ENCODE measurements at regions not wholly inside any gene's neighbourhood (a gene's known extent, or its start where the extent isn't known, plus 50 kb on each side); places are given as distances from the start of the nearest gene placed in this dataset.

- no peak for DNase-seq (ENCODE audit: low spot score)
Measured at GRCh38 chr9:18075253-18075952, 398.6 kb upstream of the ADAMTSL1 start.

DNA sequence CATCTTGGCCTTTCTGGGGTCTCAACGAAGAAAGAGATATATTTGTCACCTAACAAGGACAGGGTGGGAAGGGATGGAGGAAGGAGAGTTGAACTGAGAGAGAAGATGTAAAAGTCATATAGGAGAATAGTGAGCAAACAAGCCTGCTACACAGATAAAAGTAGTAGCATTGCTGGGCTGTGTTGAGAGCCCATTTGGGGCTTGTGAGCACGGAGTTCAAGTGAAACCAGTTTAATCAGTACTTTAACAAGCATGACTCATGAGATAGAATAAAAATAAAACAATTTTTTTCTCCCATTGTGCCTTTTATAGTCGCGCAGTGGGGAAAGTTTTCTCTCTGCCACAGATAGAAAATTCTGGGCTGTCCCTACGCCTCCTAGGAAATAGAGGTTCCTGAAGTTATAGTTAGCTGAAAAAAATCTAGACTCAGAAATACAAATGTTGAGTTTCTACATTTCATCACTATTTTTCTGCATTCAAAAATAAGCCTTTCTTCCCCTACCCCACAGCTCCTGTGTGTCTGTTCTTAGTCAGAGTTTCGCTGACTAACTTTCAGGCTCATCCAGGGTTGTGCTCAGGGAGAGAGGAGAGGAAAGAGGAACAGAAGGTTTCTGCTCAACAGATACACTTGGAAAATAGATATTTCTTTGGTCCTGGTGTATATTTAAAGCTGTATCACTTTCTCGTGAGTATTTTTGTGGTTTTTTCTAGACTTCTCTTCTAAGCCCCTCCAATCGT is 395.8 kb upstream of the ADAMTSL1 start:
- DNase-seq (ENCODE audit: low spot score): no peak

- no peak for DNase-seq (ENCODE audit: low spot score)
Measured at GRCh38 chr9:18092138-18092537, 381.8 kb upstream of the ADAMTSL1 start.

DNA sequence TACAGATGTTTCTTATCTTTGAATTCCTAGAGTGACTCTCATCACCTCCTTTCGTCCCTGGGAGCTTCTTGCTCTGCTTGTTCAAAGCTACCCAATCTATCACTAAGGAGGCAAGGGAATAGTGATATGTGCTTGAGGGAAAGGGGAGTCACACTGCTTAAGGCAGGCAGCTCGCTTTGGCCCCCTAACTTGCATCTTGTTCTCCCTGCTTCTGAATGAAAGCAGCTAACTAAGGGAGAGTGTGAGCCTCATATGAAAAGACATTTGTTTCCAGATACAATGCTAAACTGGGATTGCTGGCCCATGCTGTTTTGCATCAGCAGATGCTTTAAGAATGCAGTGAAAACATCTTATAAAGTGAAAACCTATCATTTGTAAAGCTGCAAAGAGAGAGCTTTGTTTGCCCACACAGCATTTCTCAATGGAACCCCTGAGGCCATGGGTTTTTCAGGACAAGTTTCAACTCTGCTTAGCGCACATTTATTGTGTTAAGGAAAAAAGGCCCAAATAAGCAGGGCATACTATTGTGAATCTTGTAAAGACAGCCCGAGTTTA is 367.9 kb upstream of the ADAMTSL1 start:
- no peak for DNase-seq (ENCODE audit: low spot score)

GRCh38 chr9:18109675-18110074 is 364.3 kb upstream of the ADAMTSL1 start:
- DNase-seq (ENCODE audit: low spot score): no peak

DNA sequence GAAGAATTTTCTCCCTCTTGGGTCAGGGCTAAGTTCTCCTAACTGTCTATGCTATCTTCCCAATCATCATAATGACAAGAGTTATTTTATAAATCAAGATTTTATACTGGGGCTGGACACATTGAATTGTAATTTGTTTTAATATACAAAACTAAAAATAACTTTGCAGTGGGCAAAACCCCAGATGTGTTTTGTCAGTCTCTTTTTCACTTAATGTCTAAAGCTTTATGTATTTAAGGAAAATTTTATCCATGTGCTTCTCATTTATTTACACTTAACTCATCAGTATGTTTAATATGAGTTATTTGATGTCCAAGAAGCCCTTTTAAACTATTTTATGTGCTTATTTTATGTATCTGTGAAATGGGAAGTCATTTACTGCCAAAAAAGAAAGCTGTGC is 362.8 kb upstream of the ADAMTSL1 start:
- no peak for DNase-seq (ENCODE audit: low spot score)

DNA sequence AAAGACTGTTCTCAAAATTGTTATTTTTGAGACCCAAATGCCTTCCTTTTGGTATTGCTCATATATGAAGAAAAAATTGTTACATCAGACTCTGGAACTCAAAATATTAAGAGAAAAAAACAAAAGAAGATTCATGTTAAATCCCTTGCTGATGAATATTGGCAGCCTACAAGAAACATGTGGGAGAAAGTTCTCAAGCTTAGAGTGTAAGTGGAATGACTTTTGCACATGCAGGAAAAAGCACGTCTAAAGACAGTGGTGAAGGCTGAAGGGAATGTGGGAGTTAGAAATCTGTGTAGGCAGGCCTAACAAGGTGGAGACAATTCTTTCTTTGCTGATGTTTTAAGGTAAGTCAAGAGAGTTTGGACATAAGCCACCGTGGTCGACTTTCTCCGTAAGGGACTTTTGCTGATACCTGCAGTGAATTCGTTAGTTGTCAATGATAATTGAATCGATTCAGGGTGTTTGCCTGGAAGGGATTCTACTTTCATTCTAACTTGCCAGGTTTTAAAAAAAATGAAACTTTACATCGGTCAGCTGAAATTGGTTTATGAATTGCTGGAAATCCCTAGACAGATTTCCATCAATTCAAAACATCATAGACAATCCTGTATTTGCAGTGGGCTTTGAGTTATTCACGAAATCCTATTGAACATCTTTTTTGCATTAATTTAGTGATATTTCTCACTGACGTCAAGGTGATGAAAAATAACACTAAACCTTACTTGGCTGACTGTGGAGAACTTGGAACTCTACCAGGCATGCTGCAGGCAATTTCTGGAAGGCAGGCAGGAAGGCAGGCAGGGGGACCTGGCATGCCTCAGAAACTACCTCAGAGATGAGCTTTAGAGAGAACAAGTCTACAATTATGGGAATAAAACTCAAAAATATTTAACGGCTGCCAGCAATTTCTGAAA is 359.1 kb upstream of the ADAMTSL1 start:
- no peak for DNase-seq (ENCODE audit: low spot score)

GRCh38 chr9:18118268-18118667 is 355.7 kb upstream of the ADAMTSL1 start:
- no peak for DNase-seq (ENCODE audit: low spot score)

GRCh38 chr9:18122171-18122570 is 351.8 kb upstream of the ADAMTSL1 start:
- no peak for DNase-seq (ENCODE audit: low spot score)

GRCh38 chr9:18124760-18125159 is 349.2 kb upstream of the ADAMTSL1 start:
- no peak for DNase-seq (ENCODE audit: low spot score)

- DNase-seq (ENCODE audit: low spot score): no peak
Measured at GRCh38 chr9:18126831-18127498, 347.0 kb upstream of the ADAMTSL1 start.

DNA sequence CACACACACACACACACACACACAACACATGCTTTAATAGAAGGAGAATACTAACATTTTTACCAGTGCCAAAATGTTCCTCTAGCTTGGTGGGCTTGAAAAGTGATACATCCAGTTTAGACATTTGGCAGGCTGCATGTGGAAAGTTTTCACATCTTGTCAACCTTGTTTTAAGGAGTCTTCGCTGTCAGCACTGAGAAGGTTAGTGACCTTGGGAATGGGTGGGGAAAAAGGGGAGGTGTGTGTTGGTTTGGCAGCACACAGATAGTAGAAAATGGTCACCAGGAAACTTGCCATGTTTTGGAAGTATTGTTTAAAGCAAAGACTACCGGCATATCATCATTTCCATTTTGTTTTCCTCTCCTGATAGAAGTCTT is 346.5 kb upstream of the ADAMTSL1 start:
- DNase-seq (ENCODE audit: low spot score): no peak

- no peak for DNase-seq (ENCODE audit: low spot score)
Measured at GRCh38 chr9:18129809-18130334, 344.1 kb upstream of the ADAMTSL1 start.

DNA sequence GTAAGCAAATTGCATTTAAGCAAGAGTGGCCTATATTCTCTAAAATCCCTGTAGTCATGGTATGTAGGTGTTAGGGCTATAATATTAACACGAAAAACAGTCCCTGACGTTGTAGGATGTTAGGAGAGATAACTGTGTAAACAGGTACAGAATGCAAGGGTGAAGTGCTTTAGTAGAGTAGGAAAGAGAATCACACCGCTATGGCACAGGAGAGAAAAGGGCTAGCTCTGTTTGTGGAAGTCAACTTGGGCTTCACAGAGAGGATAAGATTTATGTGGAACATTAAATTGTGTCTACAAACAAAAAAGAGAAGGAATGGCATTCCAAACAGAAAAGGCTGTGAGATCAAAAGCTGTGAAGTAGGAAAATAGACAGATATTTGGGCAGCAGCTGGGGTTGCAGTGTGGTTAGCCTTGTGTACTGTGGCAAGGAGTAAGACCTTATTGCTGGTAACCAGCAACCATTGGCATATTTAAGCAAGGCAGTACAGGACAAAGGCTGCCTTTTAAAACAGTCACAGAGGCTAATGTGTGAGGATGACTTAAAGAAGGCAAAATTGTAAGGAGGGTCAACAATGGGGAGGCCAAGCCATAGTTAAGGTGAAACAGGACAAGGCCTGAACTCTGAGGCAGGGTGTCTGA is 337.5 kb upstream of the ADAMTSL1 start:
- no peak for DNase-seq (ENCODE audit: low spot score)

- DNase-seq (ENCODE audit: low spot score): no peak
Measured at GRCh38 chr9:18137815-18138214, 336.1 kb upstream of the ADAMTSL1 start.

DNA sequence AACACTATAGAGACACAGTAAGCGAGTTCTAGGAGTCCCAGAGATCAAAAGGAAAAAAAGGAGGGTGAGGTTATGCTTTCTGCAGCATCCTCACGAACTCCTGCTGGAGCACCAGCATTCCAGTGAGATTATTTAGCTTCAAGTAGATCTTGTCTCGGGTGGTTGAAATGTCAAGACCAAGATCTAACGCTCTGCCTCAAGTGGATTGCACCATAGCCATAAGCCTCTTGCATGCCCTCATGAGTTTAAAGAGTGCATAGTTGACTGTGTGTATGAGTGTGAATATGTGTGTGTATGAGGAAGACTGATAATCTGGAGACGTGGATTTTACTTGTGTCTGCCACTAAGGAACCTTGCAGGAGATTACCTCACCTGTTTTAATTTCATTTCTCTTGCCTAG is 335.3 kb upstream of the ADAMTSL1 start:
- DNase-seq (ENCODE audit: low spot score): no peak

DNA sequence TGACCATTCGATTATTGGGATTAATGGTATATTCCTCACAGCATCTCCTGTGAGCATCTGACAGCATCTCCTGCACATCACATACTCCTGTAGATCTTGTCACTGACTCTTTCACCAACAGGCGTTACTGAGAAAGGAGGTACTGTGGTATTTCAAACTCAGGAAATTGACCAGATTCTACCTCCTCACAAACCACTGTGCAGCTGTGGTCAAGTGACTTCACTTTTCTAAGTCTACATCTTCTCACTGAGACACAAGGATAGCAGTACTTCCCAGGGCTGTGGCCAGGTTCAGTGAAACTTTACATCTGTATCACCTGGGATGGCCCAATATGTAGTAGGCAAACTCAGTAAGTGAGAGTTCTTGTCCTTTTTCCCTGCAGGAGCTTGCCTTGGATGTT is 332.3 kb upstream of the ADAMTSL1 start:
- DNase-seq (ENCODE audit: low spot score): no peak

DNA sequence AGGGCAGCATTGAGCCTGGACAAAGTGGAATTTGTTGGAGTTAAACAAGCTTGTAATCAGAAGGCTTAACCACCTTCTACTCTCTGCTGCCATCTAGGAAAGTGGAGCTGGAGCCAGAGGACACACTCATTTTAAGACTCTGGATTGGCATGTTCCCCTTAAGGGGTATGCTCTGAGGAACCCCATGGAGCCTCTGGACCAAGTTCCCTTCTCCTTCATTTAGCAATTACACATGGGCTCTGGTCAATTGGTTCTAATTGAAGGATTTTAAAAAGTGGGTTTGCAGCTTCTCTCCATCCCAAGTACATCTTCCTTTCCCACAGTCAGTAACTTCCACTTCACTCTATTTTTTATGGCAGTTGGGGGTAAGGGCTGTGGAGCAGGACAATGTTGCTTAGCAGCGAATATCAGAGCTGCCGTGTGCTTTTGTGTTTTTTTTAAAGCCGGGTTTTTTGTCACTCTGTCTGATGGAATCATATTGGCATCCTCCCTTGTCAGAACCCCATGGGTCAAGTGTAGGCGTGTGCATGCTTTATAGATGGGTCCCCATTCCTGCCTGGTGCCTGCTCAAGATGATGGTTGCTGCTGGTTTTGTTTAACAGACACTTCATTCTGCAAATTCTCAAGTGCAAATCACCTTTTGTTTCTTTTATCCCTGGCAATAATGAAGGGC is 330.7 kb upstream of the ADAMTSL1 start:
- no peak for DNase-seq (ENCODE audit: low spot score)

DNA sequence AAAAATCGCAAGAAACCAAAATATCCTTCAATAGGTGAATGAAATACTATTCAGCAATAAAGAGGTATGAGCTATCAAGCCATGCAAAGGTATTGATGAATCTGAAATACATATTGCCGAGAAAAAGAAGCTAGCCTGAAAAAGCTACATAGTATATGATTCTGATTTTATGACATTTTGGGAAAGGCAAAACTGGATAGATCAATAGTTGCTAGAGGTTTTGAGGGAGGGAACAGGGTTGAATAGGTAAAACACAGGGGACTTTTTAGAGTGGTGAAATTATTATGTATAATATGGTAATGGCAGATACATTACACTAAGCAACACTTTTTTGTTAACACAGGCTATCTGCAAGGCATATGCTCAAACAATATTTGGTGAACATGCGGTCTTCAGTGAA is 327.6 kb upstream of the ADAMTSL1 start:
- DNase-seq (ENCODE audit: low spot score): no peak

DNA sequence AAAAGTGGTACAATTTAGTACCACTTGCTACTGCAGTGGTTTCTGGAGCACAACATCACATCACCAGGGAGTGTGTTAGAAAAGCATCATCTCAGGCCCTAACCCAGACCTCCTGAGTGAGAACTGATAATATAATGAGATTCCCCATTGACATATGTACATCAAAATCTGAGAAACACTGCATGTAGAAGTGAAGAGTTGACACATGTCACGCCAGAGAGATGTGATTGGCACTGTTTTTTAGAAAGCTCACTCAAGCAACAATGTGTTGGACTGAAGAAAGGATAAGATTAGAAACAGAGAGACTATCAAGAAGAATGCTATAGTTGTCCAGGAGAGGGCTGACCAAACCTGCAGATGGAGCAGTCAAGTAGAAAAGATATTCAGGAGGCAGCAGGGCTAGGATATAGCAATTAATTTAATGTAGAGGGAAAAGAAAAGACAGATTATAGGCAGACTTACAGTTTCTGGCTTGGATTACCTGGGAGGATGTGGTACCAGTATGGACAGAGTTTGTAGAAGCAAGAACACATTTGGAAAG is 324.4 kb upstream of the ADAMTSL1 start:
- DNase-seq (ENCODE audit: low spot score): no peak

Measured in AG08395 (cell line).